AG09319 (cell line): ENCODE measurements at regions not wholly inside any gene's neighbourhood (a gene's known extent, or its start where the extent isn't known, plus 50 kb on each side); places are given as distances from the start of the nearest gene placed in this dataset.
"Not testable (repeated sequence)": the region's sequence is repeated elsewhere in the genome, so short reads cannot be mapped to it uniquely, and the experiment has no call there.

Source experiments
- DNase-seq: peaks from one replicate; pipeline ENCODE4 v3.0.0-alpha.2; 2010; ENCODE audit warnings: low read depth; ENCODE audit errors: extremely low read depth
- TF ChIP-seq, protein P1 (sequence below): IDR thresholded peaks from 2 replicates; pipeline ENCODE4 v1.5.1; 2011; ENCODE audit warnings: low read depth, mild to moderate bottlenecking, inconsistent platforms, low read length, moderate library complexity

DNA sequence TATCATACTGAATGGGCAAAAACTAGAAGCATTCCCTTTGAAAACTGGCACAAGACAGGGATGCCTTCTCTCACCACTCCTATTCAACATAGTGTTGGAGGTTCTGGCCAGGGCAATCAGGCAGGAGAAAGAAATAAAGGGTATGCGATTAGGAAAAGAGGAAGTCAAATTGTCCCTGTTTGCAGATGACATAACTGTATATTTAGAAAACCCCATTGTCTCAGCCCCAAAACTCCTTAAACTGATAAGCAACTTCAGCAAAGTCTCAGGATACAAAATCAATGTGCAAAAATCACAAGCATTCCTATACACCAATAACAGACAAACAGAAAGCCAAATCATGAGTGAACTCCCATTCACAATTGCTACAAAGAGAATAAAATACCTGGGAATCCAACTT, 52.5 kb upstream of the CCDC71L start:
- DNase-seq, result not testable (repeated sequence)

DNA sequence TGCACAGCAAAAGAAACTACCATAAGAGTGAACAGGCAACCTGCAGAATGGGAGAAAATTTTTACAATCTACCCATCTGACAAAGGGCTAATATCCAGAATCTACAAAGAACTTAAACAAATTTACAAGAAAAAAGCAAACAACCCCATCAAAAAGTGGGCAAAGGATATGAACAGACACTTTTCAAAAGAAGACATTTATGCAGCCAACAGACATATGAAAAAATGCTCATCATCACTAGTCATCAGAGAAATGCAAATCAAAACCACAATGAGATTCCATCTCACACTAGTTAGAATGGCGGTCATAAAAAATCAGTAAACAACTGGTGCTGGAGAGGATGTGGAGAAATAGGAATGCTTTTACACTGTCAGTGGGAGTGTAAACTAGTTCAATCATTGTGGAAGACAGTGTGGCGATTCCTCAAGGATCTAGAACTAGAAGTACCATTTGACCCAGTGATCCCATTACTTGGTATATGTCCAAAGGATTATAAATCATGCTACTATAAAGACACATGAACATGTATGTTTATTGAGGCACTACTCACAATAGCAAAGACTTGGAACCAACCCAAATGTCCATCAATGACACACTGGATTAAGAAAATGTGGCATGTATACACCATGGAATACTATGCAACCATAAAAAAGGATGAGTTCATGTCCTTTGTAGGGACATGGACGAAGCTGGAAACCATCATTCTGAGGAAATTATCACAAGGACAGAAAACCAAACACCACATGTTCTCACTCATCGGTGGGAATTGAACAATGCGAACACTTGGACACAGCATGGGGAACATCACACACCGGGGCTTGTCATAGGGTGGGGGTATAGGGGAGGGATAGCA, 53.9 kb upstream of the CCDC71L start:
- not testable (repeated sequence) for DNase-seq

DNA sequence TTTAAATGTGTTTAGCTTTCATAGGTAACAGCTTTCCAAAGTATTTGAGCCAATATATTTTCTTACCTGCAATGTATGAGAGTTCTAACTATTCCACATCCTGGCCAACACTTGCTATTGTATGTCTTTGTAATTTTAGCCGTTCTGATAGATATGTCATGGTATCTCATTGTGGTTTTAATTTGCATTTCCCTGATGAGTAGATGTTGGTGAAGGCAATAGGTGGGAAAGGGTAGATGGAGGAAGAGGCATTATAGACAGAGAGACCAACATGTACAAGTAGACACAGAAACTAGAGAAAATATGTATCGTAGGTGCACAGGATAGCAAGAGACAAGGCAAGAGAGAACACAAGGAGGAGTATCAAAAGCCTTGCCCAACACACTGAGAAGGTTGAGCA, 54.8 kb upstream of the CCDC71L start:
- TF ChIP-seq, protein P1, sequence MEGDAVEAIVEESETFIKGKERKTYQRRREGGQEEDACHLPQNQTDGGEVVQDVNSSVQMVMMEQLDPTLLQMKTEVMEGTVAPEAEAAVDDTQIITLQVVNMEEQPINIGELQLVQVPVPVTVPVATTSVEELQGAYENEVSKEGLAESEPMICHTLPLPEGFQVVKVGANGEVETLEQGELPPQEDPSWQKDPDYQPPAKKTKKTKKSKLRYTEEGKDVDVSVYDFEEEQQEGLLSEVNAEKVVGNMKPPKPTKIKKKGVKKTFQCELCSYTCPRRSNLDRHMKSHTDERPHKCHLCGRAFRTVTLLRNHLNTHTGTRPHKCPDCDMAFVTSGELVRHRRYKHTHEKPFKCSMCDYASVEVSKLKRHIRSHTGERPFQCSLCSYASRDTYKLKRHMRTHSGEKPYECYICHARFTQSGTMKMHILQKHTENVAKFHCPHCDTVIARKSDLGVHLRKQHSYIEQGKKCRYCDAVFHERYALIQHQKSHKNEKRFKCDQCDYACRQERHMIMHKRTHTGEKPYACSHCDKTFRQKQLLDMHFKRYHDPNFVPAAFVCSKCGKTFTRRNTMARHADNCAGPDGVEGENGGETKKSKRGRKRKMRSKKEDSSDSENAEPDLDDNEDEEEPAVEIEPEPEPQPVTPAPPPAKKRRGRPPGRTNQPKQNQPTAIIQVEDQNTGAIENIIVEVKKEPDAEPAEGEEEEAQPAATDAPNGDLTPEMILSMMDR, result no peak
- no peak for DNase-seq

DNA sequence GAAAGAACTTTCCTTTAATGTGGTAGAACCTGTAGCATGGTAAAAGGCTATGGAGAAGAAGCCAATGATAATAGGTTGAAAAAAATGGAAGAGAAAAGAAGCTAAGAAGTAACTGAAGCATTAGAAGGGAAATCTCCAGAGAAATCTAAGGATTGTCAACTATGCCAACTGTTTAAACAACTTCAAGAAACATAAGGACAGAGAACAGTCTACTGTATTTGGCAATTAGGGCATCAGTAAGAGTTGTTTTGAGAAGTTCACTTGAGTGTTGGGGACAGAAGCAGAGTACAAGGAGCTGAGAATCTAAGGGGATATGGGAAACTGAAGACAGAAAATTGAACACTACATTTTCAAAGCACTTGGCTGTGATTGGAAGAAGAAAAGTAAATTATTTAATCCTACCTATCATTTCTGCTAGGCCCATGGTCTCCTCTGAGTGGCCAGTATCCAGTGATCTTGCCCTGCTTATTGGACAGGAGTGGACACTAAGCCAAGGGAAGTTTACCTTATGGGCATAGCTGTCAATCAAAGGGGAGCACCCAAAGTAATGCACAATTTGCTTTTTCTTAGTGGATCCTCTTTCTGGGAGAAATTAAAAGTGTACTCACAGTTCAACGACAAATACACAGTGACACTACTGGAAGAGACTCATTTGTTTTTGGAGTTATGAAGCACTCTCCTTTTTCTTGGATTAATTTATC, 56.4 kb upstream of the CCDC71L start:
- TF ChIP-seq, protein P1, result no peak

DNA sequence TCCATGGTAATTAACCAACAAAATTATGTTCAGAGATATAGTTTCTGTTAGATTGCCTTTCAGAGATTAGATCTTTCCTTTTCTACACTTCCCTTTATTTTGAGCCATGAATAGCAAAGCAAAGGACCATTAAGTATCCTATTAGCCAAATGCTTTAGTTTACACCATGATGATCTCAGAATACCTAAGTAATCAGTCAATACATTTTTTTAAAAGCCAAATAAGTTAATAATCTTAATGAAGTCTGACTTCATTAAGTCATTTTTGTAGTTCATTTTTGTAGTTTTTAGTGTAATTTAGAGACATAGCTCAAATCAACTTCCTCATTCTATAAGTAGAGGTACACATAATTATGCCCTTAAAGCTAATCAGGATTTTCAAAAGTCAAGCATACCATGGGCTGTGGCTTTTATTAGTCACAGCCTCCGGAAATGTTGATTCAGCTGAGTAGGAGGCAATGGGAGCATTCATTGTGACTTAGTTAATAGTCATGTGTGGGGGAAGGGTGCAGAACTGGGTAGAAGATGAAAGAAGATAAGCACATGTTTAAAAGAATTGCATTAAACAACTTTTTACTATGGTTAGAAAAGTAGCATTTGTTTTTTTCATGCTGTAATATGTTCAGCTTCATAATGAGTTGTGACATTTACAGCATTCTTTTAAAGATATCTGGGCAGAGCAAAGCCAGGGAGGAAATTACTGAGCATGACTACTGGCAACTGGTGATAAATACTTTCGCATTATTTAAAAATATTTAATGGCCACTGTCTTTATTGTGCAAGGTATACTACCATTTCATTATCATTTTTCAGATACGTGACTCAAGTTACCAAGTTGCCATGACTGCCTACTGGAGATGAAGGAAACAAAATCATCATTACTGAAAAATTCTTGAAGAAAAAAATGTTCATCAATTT, 57.3 kb upstream of the CCDC71L start:
- TF ChIP-seq, protein P1, result no peak
- DNase-seq, result peak; percentile 94

More for the DNA sequence above, 56.4 kb upstream of the CCDC71L start:
- no peak for DNase-seq

DNA sequence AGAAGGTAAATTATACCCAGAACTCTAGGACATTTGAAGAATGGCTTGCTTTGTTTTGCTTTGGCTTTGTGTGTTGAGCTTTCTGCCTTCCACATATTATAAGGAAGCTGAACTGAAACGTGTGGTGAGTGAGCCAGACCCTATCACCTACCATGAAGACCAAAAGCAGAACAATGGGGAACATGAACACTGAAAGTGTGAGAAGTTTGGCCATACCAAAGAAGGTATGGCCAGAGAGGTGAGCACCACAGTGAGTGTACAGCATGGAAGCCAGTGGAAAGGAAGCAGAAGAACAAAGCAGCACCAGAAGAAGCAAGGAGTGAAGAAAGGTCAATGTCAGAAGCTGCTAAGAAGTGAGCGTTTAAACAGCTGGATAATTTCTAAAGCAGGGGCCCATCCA, 59.7 kb upstream of the CCDC71L start:
- TF ChIP-seq, protein P1, result no peak
- DNase-seq, result no peak

DNA sequence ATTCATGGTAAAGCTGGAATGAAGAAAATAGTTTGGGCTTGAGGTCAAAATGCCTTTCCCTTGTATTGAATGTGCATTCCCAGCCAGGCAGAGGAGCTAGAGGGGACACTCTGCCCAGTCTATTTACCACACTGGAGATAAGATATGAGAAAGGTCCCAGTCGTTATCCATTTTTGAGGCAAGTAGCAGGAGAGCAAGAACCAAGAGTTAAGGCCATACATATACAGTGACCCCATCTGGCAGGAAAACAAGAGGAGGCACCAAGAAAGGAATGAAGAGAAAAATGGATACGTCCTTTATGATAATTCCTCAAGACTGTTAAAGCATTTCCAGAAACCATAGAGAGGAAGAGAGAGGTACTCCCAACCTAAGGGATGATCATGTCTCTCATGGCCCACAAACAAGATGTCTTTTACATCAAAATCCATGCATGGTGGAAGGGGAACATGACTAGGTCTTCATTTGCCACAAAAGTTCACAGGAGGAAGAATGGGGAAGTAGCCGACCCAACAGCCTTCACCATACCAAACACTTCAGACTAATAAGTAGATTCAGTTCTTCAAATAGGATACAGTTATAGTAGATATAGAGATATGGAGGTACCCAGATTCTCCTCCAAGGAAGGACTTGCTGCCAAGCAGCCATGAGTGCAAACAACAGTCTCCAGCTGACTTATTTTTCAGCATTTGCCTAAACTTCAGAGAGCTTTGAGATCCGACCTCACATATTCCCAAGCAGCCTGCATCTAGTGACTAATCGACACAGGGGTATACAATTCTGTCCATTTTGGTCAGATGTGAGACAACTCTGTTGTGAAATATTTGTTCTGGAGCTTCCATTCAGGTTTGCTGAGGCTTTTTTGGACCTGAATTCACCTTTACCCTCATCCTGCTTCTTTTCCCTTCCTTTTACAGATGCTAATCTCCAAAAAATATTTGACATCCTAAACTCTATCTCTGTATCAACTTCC, 61.1 kb upstream of the CCDC71L start:
- TF ChIP-seq, protein P1, result no peak
- no peak for DNase-seq
